T-helper 2 cell treated with Interferon-gamma antibody and Interleukin-4, amounts not matched to agents 5 μg/mL and 100 μg/mL, for 36 hours (primary cell): ENCODE measurements at regions not wholly inside any gene's neighbourhood (a gene's known extent, or its start where the extent isn't known, plus 50 kb on each side); places are given as distances from the start of the nearest gene placed in this dataset.

Experiments used
- DNase-seq: peaks from one replicate; pipeline ENCODE4 v3.0.0; 2021; ENCODE audit warnings: low spot score
- H3K27ac Mint-ChIP-seq: one replicate; pipeline ENCODE4 v1.8.0; 2021; ENCODE audit warnings: mild to moderate bottlenecking, mixed read lengths
- H3K27me3 Mint-ChIP-seq: one replicate; pipeline ENCODE4 v1.8.0; 2021; ENCODE audit warnings: low read depth, mixed read lengths
- H3K36me3 Mint-ChIP-seq: one replicate; pipeline ENCODE4 v1.8.0; 2021; ENCODE audit warnings: low read depth, mixed read lengths
- H3K4me1 Mint-ChIP-seq: one replicate; pipeline ENCODE4 v1.8.0; 2021; ENCODE audit warnings: low read depth, mixed read lengths
- H3K4me3 Mint-ChIP-seq: one replicate; pipeline ENCODE4 v1.8.0; 2022; ENCODE audit warnings: mild to moderate bottlenecking, moderate library complexity, mixed read lengths
- H3K9me3 Mint-ChIP-seq: one replicate; pipeline ENCODE4 v1.8.0; 2021; ENCODE audit warnings: mixed read lengths

GRCh38 chr2:199160677-199161465 is 296.9 kb downstream of the SATB2 start:
- Mint-ChIP-seq H3K27me3 (no peaks in the 10 kb centered on the region), H3K4me1 (no peaks in the 10 kb centered on the region), H3K36me3 (no peaks in the 10 kb centered on the region), H3K9me3 (no peaks in the 10 kb centered on the region), H3K4me3 (no peak overlapping the region), H3K27ac (no peak overlapping the region)
- DNase-seq = no peak

GRCh38 chr2:199160081-199160480 is 297.7 kb downstream of the SATB2 start:
- no peaks in the 10 kb centered on the region for H3K4me1 Mint-ChIP-seq
- H3K9me3 Mint-ChIP-seq = no peaks in the 10 kb centered on the region
- H3K27me3 Mint-ChIP-seq = no peaks in the 10 kb centered on the region
- H3K27ac Mint-ChIP-seq = no peak overlapping the region
- H3K36me3 Mint-ChIP-seq = no peaks in the 10 kb centered on the region
- no peak overlapping the region for H3K4me3 Mint-ChIP-seq
- no peak for DNase-seq

GRCh38 chr2:199148076-199148845 is 309.5 kb downstream of the SATB2 start:
- H3K4me3 Mint-ChIP-seq = no peak overlapping the region
- H3K27me3 Mint-ChIP-seq = no peaks in the 10 kb centered on the region
- no peak for DNase-seq
- no peak overlapping the region for H3K27ac Mint-ChIP-seq
- no peaks in the 10 kb centered on the region for H3K4me1 Mint-ChIP-seq
- no peaks in the 10 kb centered on the region for H3K9me3 Mint-ChIP-seq
- H3K36me3 Mint-ChIP-seq = no peaks in the 10 kb centered on the region

- no peaks in the 10 kb centered on the region for H3K27me3 Mint-ChIP-seq
- no peaks in the 10 kb centered on the region for H3K36me3 Mint-ChIP-seq
- H3K27ac Mint-ChIP-seq = no peak overlapping the region
- no peak overlapping the region for H3K4me3 Mint-ChIP-seq
- no peaks in the 10 kb centered on the region for H3K9me3 Mint-ChIP-seq
- no peaks in the 10 kb centered on the region for H3K4me1 Mint-ChIP-seq
- no peak for DNase-seq
Observed at GRCh38 chr2:199147216-199147615, 310.5 kb downstream of the SATB2 start.

GRCh38 chr2:199144546-199144945 is 313.2 kb downstream of the SATB2 start:
- DNase-seq = no peak
- no peak overlapping the region for H3K27ac Mint-ChIP-seq
- H3K4me1 Mint-ChIP-seq = no peaks in the 10 kb centered on the region

GRCh38 chr2:199144036-199144435 is 313.7 kb downstream of the SATB2 start:
- Mint-ChIP-seq H3K36me3 (no peaks in the 10 kb centered on the region), H3K4me1 (no peaks in the 10 kb centered on the region), H3K27ac (no peak overlapping the region), H3K4me3 (no peak overlapping the region), H3K27me3 (no peaks in the 10 kb centered on the region), H3K9me3 (no peaks in the 10 kb centered on the region)
- no peak for DNase-seq

More at GRCh38 chr2:199144546-199144945, 313.2 kb downstream of the SATB2 start:
- Mint-ChIP-seq H3K36me3 (no peaks in the 10 kb centered on the region), H3K4me3 (no peak overlapping the region), H3K9me3 (no peaks in the 10 kb centered on the region), H3K27me3 (no peaks in the 10 kb centered on the region)

GRCh38 chr2:199136681-199137080 is 321.1 kb downstream of the SATB2 start:
- Mint-ChIP-seq H3K36me3 (no peaks in the 10 kb centered on the region), H3K27ac (no peak overlapping the region), H3K4me1 (no peaks in the 10 kb centered on the region), H3K9me3 (no peaks in the 10 kb centered on the region), H3K27me3 (no peaks in the 10 kb centered on the region), H3K4me3 (no peak overlapping the region)
- DNase-seq = no peak

- H3K27ac Mint-ChIP-seq = no peak overlapping the region
- no peaks in the 10 kb centered on the region for H3K36me3 Mint-ChIP-seq
- H3K4me1 Mint-ChIP-seq = no peaks in the 10 kb centered on the region
- no peaks in the 10 kb centered on the region for H3K27me3 Mint-ChIP-seq
- no peaks in the 10 kb centered on the region for H3K9me3 Mint-ChIP-seq
- DNase-seq = no peak
- H3K4me3 Mint-ChIP-seq = no peak overlapping the region
Observed at GRCh38 chr2:199136242-199136641, 321.5 kb downstream of the SATB2 start.

- Mint-ChIP-seq H3K27ac (no peak overlapping the region), H3K4me1 (no peaks in the 10 kb centered on the region), H3K4me3 (no peak overlapping the region), H3K36me3 (no peaks in the 10 kb centered on the region), H3K9me3 (no peaks in the 10 kb centered on the region), H3K27me3 (no peaks in the 10 kb centered on the region)
- no peak for DNase-seq
Observed at GRCh38 chr2:199131876-199132275, 325.9 kb downstream of the SATB2 start.

- H3K27ac Mint-ChIP-seq = no peak overlapping the region
- no peaks in the 10 kb centered on the region for H3K36me3 Mint-ChIP-seq
- no peaks in the 10 kb centered on the region for H3K4me1 Mint-ChIP-seq
- no peak for DNase-seq
- H3K27me3 Mint-ChIP-seq = no peaks in the 10 kb centered on the region
- no peaks in the 10 kb centered on the region for H3K9me3 Mint-ChIP-seq
- H3K4me3 Mint-ChIP-seq = no peak overlapping the region
Observed at GRCh38 chr2:199131136-199131655, 326.5 kb downstream of the SATB2 start.

- Mint-ChIP-seq H3K27me3 (no peaks in the 10 kb centered on the region), H3K9me3 (no peaks in the 10 kb centered on the region), H3K27ac (no peak overlapping the region), H3K4me3 (no peak overlapping the region), H3K4me1 (no peaks in the 10 kb centered on the region), H3K36me3 (no peaks in the 10 kb centered on the region)
- no peak for DNase-seq
Observed at GRCh38 chr2:199130501-199130900, 327.2 kb downstream of the SATB2 start.

GRCh38 chr2:199128476-199129229 is 329.1 kb downstream of the SATB2 start:
- DNase-seq = no peak
- no peak overlapping the region for H3K27ac Mint-ChIP-seq
- H3K4me3 Mint-ChIP-seq = no peak overlapping the region
- no peaks in the 10 kb centered on the region for H3K9me3 Mint-ChIP-seq
- no peaks in the 10 kb centered on the region for H3K36me3 Mint-ChIP-seq
- H3K27me3 Mint-ChIP-seq = no peaks in the 10 kb centered on the region
- no peaks in the 10 kb centered on the region for H3K4me1 Mint-ChIP-seq

GRCh38 chr2:199119796-199120195 is 337.9 kb downstream of the SATB2 start:
- Mint-ChIP-seq H3K4me1 (no peaks in the 10 kb centered on the region), H3K9me3 (no peaks in the 10 kb centered on the region), H3K27ac (no peak overlapping the region), H3K4me3 (no peak overlapping the region), H3K36me3 (no peaks in the 10 kb centered on the region), H3K27me3 (no peaks in the 10 kb centered on the region)
- DNase-seq = no peak

GRCh38 chr2:199118673-199119112 is 339.0 kb downstream of the SATB2 start:
- H3K4me1 Mint-ChIP-seq = no peaks in the 10 kb centered on the region
- H3K27ac Mint-ChIP-seq = no peak overlapping the region
- H3K9me3 Mint-ChIP-seq = no peaks in the 10 kb centered on the region
- no peak for DNase-seq
- no peaks in the 10 kb centered on the region for H3K27me3 Mint-ChIP-seq
- H3K36me3 Mint-ChIP-seq = no peaks in the 10 kb centered on the region
- no peak overlapping the region for H3K4me3 Mint-ChIP-seq
